Right atrium auricular region (tissue), 2 donors: ENCODE measurements at regions not wholly inside any gene's neighbourhood (a gene's known extent, or its start where the extent isn't known, plus 50 kb on each side); places are given as distances from the start of the nearest gene placed in this dataset.
A peak's percentile ranks its signal among the peaks of the same experiment; 100 is the strongest.
"Not testable (repeated sequence)": the region's sequence is repeated elsewhere in the genome, so short reads cannot be mapped to it uniquely, and the experiment has no call there.

ENCODE experiments used
- DNase-seq: peaks from one replicate; pipeline ENCODE4 v3.0.0-alpha.2; 2019; ENCODE audit warnings: low spot score
- H3K27ac ChIP-seq, 2 donors: fragments of 200-600 bp; sonication (generic); 1 replicate in 1 of 2; 2 replicates in 1 of 2; pipeline ENCODE4 v1.5.1; 2016 to 2019
- H3K27me3 ChIP-seq, 2 donors: fragments of 200-600 bp; sonication (generic); one replicate each; pipeline versions ENCODE4 v1.5.1 to v1.6.0; 2017 to 2019
- H3K36me3 ChIP-seq: fragments of 200-600 bp; sonication (generic); one replicate; pipeline ENCODE4 v1.5.1; 2016
- H3K4me1 ChIP-seq, 2 donors: fragments of 200-600 bp; sonication (generic); one replicate each; pipeline versions ENCODE4 v1.5.1 to v1.6.0; 2017 to 2019
- H3K4me3 ChIP-seq, 2 donors: fragments of 200-600 bp; sonication (generic); 1 replicate in 1 of 2; 2 replicates in 1 of 2; pipeline ENCODE4 v1.5.1; 2017 to 2019; ENCODE audit warnings: mild to moderate bottlenecking in 1 of 2, moderate library complexity in 1 of 2
- H3K9me3 ChIP-seq, 2 donors: fragments of 200-600 bp; sonication (generic); one replicate each; pipeline ENCODE4 v1.5.1; 2019
- CTCF ChIP-seq, 2 donors: fragments of 200-600 bp; sonication (generic); IDR thresholded peaks; one replicate each; pipeline ENCODE4 v1.5.1; 2019; ENCODE audit warnings: antibody characterized with exemption in 2 of 2

GRCh38 chr15:31615643-31616415 lies 289.2 kb downstream of the KLF13 start:
- H3K4me3 ChIP-seq = no peak overlapping the region
- no peak for TF ChIP-seq CTCF (IDR thresholded peaks at IDR 0.05)
- no peaks in the 10 kb centered on the region for H3K4me1 ChIP-seq
- H3K9me3 ChIP-seq = peaks cover 0 to 6% of the 10 kb centered on the region in 2 donors
- no peaks in the 10 kb centered on the region for H3K36me3 ChIP-seq
- no peak overlapping the region for H3K27ac ChIP-seq
- DNase-seq = no peak
- no peaks in the 10 kb centered on the region for H3K27me3 ChIP-seq

GRCh38 chr15:31623297-31623696 lies 296.7 kb downstream of the KLF13 start:
- H3K4me3 ChIP-seq = not testable (repeated sequence)

GRCh38 chr15:31624115-31624514 lies 297.5 kb downstream of the KLF13 start:
- H3K27me3 ChIP-seq, H3K36me3 ChIP-seq, H3K4me3 ChIP-seq, H3K27ac ChIP-seq, DNase-seq, H3K4me1 ChIP-seq, H3K9me3 ChIP-seq: not testable (repeated sequence)

More at GRCh38 chr15:31623297-31623696, 296.7 kb downstream of the KLF13 start:
- not testable (repeated sequence) for H3K27ac ChIP-seq, H3K27me3 ChIP-seq, DNase-seq, H3K4me1 ChIP-seq, H3K36me3 ChIP-seq, H3K9me3 ChIP-seq

- not testable (repeated sequence) for H3K4me3 ChIP-seq, H3K27ac ChIP-seq, H3K27me3 ChIP-seq, H3K36me3 ChIP-seq, DNase-seq, H3K4me1 ChIP-seq
- peaks cover 0 to 10% of the 10 kb centered on the region in 2 donors for H3K9me3 ChIP-seq
Observed at GRCh38 chr15:31635715-31636114, 309.1 kb downstream of the KLF13 start.

- not testable (repeated sequence) for H3K4me1 ChIP-seq
Observed at GRCh38 chr15:31636911-31637310, 310.3 kb downstream of the KLF13 start.

GRCh38 chr15:31643955-31644354 lies 317.3 kb downstream of the KLF13 start:
- H3K27me3 ChIP-seq, H3K27ac ChIP-seq, DNase-seq, H3K4me1 ChIP-seq, H3K4me3 ChIP-seq, H3K36me3 ChIP-seq, H3K9me3 ChIP-seq: not testable (repeated sequence)

More at GRCh38 chr15:31636911-31637310, 310.3 kb downstream of the KLF13 start:
- H3K36me3 ChIP-seq, H3K4me3 ChIP-seq, H3K27me3 ChIP-seq, DNase-seq, H3K27ac ChIP-seq: not testable (repeated sequence)
- H3K9me3 ChIP-seq = peaks cover 0 to 10% of the 10 kb centered on the region in 2 donors

- not testable (repeated sequence) for H3K9me3 ChIP-seq, H3K27me3 ChIP-seq, H3K27ac ChIP-seq, DNase-seq, H3K4me3 ChIP-seq, H3K4me1 ChIP-seq, H3K36me3 ChIP-seq
Observed at GRCh38 chr15:31644761-31645160, 318.1 kb downstream of the KLF13 start.

GRCh38 chr15:31647337-31647826 lies 320.7 kb downstream of the KLF13 start:
- not testable (repeated sequence) for H3K36me3 ChIP-seq, H3K4me1 ChIP-seq, H3K9me3 ChIP-seq, H3K4me3 ChIP-seq, H3K27ac ChIP-seq, DNase-seq, H3K27me3 ChIP-seq

- H3K36me3 ChIP-seq, H3K9me3 ChIP-seq, DNase-seq: not testable (repeated sequence)
Observed at GRCh38 chr15:31649634-31650033, 323.0 kb downstream of the KLF13 start.

GRCh38 chr15:31650055-31650701 lies 323.5 kb downstream of the KLF13 start:
- H3K4me3 ChIP-seq, H3K27me3 ChIP-seq, H3K9me3 ChIP-seq, H3K27ac ChIP-seq, H3K36me3 ChIP-seq, H3K4me1 ChIP-seq: not testable (repeated sequence)
- TF ChIP-seq CTCF (IDR thresholded peaks at IDR 0.05) = peak; percentile 30 to 49
- peak; percentile 69 for DNase-seq

More at GRCh38 chr15:31649634-31650033, 323.0 kb downstream of the KLF13 start:
- H3K27me3 ChIP-seq, H3K4me3 ChIP-seq, H3K4me1 ChIP-seq, H3K27ac ChIP-seq: not testable (repeated sequence)

- not testable (repeated sequence) for H3K36me3 ChIP-seq, H3K9me3 ChIP-seq, DNase-seq, H3K27me3 ChIP-seq, H3K4me3 ChIP-seq, H3K4me1 ChIP-seq, H3K27ac ChIP-seq
Observed at GRCh38 chr15:31656915-31657314, 330.3 kb downstream of the KLF13 start.
